ENCODE measurements at regions not wholly inside any gene's neighbourhood (a gene's known extent, or its start where the extent isn't known, plus 50 kb on each side); places are given as distances from the start of the nearest gene placed in this dataset.

GRCh38 chr5:156109317-156110023 lies 217.5 kb upstream of the SGCD start:
- no peak for TF ChIP-seq CTCF (IDR thresholded peaks at IDR 0.05 in 4 of 5, conservative IDR thresholded peaks at IDR 0.05 in 1 of 5)
- no peak for TF ChIP-seq POLR2A (IDR thresholded peaks at IDR 0.05)

Measured in gastrocnemius medialis (tissue), 4 donors.